ENCODE measurements at regions not wholly inside any gene's neighbourhood (a gene's known extent, or its start where the extent isn't known, plus 50 kb on each side); places are given as distances from the start of the nearest gene placed in this dataset.

- no peak overlapping the region for H3K27ac ChIP-seq
- TF ChIP-seq CTCF (conservative IDR thresholded peaks at IDR 0.05), result no peak
Observed at GRCh38 chr20:39702701-39703349, 740.7 kb downstream of the DHX35 start.

GRCh38 chr20:39700528-39700927 lies 738.4 kb downstream of the DHX35 start:
- no peak for TF ChIP-seq CTCF (conservative IDR thresholded peaks at IDR 0.05)
- no peak overlapping the region for H3K27ac ChIP-seq

GRCh38 chr20:39699166-39699725 lies 737.1 kb downstream of the DHX35 start:
- no peak overlapping the region for H3K27ac ChIP-seq
- no peak for TF ChIP-seq CTCF (conservative IDR thresholded peaks at IDR 0.05)

GRCh38 chr20:39698752-39699151 lies 736.6 kb downstream of the DHX35 start:
- no peak overlapping the region for H3K27ac ChIP-seq
- no peak for TF ChIP-seq CTCF (conservative IDR thresholded peaks at IDR 0.05)

GRCh38 chr20:39691151-39691862 lies 729.2 kb downstream of the DHX35 start:
- no peak overlapping the region for H3K27ac ChIP-seq
- TF ChIP-seq CTCF (conservative IDR thresholded peaks at IDR 0.05), result no peak

GRCh38 chr20:39676857-39677391 lies 714.8 kb downstream of the DHX35 start:
- H3K27ac ChIP-seq, result no peak overlapping the region
- TF ChIP-seq CTCF (conservative IDR thresholded peaks at IDR 0.05), result peak; percentile 36; the same call in 1 of the 2 replicates

GRCh38 chr20:39676241-39676640 lies 714.1 kb downstream of the DHX35 start:
- TF ChIP-seq CTCF (conservative IDR thresholded peaks at IDR 0.05), result no peak
- H3K27ac ChIP-seq, result no peak overlapping the region

Measured in VCaP (cell line).